ENCODE measurements at regions not wholly inside any gene's neighbourhood (a gene's known extent, or its start where the extent isn't known, plus 50 kb on each side); places are given as distances from the start of the nearest gene placed in this dataset.
A peak's percentile ranks its signal among the peaks of the same experiment; 100 is the strongest.

DNA sequence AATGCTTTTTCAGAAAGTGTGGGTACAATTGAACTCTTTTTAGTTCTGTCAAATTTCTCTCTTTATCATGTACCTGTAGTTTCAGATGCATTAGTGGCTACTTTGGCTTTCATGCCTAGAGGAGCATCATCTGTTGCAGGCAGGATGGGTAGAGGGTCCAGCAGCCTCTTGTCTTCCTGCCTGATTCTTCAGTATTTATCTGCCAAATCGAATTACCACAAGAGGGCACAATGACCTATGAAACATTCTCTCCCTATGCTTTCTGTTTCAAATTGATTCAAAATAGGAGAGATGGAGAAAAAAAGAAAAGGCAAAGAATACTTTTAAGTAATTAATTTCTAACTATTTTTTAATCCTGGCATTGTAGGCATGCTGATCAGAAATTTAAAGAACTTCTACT, 477.2 kb downstream of the TRIB2 start:
- no peak for TF ChIP-seq POLR2A (IDR thresholded peaks at IDR 0.05)
- TF ChIP-seq, protein P1, sequence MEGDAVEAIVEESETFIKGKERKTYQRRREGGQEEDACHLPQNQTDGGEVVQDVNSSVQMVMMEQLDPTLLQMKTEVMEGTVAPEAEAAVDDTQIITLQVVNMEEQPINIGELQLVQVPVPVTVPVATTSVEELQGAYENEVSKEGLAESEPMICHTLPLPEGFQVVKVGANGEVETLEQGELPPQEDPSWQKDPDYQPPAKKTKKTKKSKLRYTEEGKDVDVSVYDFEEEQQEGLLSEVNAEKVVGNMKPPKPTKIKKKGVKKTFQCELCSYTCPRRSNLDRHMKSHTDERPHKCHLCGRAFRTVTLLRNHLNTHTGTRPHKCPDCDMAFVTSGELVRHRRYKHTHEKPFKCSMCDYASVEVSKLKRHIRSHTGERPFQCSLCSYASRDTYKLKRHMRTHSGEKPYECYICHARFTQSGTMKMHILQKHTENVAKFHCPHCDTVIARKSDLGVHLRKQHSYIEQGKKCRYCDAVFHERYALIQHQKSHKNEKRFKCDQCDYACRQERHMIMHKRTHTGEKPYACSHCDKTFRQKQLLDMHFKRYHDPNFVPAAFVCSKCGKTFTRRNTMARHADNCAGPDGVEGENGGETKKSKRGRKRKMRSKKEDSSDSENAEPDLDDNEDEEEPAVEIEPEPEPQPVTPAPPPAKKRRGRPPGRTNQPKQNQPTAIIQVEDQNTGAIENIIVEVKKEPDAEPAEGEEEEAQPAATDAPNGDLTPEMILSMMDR (IDR thresholded peaks at IDR 0.05) = peak in 9 of 12 donors; percentile 12 to 55 (median 31)

All from heart left ventricle (tissue), 13 donors.